Prostate gland (tissue), 2 donors: ENCODE measurements at regions not wholly inside any gene's neighbourhood (a gene's known extent, or its start where the extent isn't known, plus 50 kb on each side); places are given as distances from the start of the nearest gene placed in this dataset.

Experiments
- POLR2A ChIP-seq: fragments of 450-650 bp; IDR thresholded peaks from one replicate; pipeline ENCODE4 v1.6.1; 2016; ENCODE audit warnings: antibody characterized with exemption, mild to moderate bottlenecking
- TF ChIP-seq, protein P1 (sequence below), 4 experiments: fragments of 200-600 bp in 2 of 4; fragments of 450-650 bp in 2 of 4; sonication (generic) in 2 of 4; IDR thresholded peaks; 1 replicate in 3 of 4; 2 replicates in 1 of 4; pipeline ENCODE4 v1.5.1; 2016 to 2019; ENCODE audit warnings: antibody characterized with exemption in 4 of 4, mild to moderate bottlenecking in 2 of 4, moderate library complexity in 2 of 4

DNA sequence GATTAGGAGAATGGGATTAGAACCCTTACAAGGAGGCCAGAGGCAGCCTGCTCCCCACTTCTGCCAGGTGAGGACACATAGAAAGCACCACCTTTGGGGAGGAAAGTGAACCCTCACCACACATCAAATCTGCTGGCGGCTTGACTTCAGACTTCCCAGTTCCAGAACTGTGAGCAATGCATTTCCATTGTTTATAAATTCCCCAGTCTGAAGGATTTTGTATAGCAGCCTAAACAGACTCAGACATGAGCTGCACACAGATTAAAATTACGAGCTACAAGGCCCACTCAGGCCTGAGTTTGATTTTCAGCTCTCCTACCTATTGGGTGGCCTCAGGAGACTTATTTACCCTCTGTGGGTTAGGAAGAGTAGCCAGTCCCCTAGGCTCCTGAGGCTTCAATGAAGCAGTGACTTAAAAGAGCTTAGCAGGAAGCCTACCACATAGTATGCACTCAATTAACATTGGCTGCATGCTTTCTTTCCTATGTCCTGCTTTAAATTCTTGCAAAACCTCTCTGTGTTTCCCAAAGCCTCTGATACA lies 350.7 kb upstream of the ZMIZ1 start:
- TF ChIP-seq, protein P1, sequence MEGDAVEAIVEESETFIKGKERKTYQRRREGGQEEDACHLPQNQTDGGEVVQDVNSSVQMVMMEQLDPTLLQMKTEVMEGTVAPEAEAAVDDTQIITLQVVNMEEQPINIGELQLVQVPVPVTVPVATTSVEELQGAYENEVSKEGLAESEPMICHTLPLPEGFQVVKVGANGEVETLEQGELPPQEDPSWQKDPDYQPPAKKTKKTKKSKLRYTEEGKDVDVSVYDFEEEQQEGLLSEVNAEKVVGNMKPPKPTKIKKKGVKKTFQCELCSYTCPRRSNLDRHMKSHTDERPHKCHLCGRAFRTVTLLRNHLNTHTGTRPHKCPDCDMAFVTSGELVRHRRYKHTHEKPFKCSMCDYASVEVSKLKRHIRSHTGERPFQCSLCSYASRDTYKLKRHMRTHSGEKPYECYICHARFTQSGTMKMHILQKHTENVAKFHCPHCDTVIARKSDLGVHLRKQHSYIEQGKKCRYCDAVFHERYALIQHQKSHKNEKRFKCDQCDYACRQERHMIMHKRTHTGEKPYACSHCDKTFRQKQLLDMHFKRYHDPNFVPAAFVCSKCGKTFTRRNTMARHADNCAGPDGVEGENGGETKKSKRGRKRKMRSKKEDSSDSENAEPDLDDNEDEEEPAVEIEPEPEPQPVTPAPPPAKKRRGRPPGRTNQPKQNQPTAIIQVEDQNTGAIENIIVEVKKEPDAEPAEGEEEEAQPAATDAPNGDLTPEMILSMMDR (IDR thresholded peaks at IDR 0.05), result no peak
- no peak for TF ChIP-seq POLR2A
